ENCODE measurements at regions not wholly inside any gene's neighbourhood (a gene's known extent, or its start where the extent isn't known, plus 50 kb on each side); places are given as distances from the start of the nearest gene placed in this dataset.

- no peaks in the 10 kb centered on the region for H3K36me3 ChIP-seq (ENCODE audit: control insufficient read depth, insufficient read depth, low read length)
- H3K4me3 ChIP-seq (ENCODE audit: low read depth in 2 of 2, low read length in 2 of 2): no peak overlapping the region
- no peak for ATAC-seq
- TF ChIP-seq SIN3A (IDR thresholded peaks at IDR 0.05; ENCODE audit: borderline replicate concordance, insufficient read depth, low read depth, low read length) (no peak), REST (IDR thresholded peaks at IDR 0.05; ENCODE audit: insufficient read depth in 1 of 2, low read depth in 2 of 2, low read length in 1 of 2) (no peak), TCF7L2 (IDR thresholded peaks at IDR 0.05; ENCODE audit: low read depth, low read length) (no peak), POLR2AphosphoS5 (IDR thresholded peaks at IDR 0.05; ENCODE audit: low read depth, low read length) (no peak), CTCF (IDR thresholded peaks at IDR 0.05) (no peak)
- H3K27ac ChIP-seq (ENCODE audit: low read length): no peak overlapping the region
- no peaks in the 10 kb centered on the region for H3K27me3 ChIP-seq (ENCODE audit: control insufficient read depth, insufficient read depth, low read length)
- no peak for DNase-seq (ENCODE audit: low read depth, low spot score)
- CTCF ChIA-PET: no interaction called here
- BruUV-seq (replicated peaks): no TSS peak
- POLR2A ChIA-PET: no interaction called here
- in situ Hi-C loops (cut with HindIII; ENCODE audit: low pct_unique_long_range_greater_than_20kb, low sequenced_read_pairs) (no loop called here), intact Hi-C loops (cut with micrococcal nuclease; ENCODE audit: unreplicated experiment) (no loop called here)
- no peaks in the 10 kb centered on the region for H3K9me3 ChIP-seq (ENCODE audit: control insufficient read depth, insufficient read depth, low read depth, low read length)
- no peaks in the 10 kb centered on the region for H3K4me1 ChIP-seq (ENCODE audit: control insufficient read depth, insufficient read depth, low read length)
These were observed 258.9 kb upstream of the ARHGAP20 start for GRCh38 chr11:110971140-110971539.

DNA sequence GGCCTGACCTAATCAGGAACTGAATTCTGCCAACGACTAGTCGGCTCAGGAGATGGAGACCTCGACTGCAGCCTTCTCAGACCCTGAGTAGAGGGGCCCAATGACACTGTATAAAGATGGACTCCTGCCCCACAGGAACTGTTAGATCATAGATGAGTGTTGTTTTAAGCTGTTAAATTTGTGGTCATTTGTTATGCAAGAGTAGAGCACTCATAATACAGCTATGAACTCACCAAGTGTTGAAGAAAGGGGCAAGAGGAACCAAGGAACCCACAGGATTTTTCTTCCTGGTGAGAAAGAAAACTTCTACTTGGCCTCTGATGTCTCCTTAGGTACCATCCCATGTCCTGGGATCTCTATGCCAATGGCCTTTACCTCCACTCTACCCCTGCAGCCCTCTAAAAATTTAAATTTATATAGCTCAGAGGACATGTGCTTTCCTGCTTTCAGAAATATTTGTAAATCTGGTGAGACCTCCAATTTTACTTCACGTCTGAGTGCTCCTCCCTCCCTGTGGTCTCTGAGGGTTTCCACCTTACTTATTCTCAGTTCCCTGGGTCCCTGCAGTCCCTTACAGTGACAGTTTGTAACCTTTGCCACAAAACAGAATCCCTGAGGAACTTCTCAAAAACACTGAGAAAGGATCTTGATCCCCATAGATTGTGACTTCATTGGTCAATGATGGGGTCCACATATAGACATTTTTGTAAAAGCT, 256.3 kb upstream of the ARHGAP20 start:
- in situ Hi-C loops (cut with HindIII; ENCODE audit: low pct_unique_long_range_greater_than_20kb, low sequenced_read_pairs): no loop called here
- intact Hi-C loops (cut with micrococcal nuclease; ENCODE audit: unreplicated experiment): no loop called here
- H3K36me3 ChIP-seq (ENCODE audit: control insufficient read depth, insufficient read depth, low read length): no peaks in the 10 kb centered on the region
- TF ChIP-seq TCF7L2 (IDR thresholded peaks at IDR 0.05; ENCODE audit: low read depth, low read length) (no peak), REST (IDR thresholded peaks at IDR 0.05; ENCODE audit: insufficient read depth in 1 of 2, low read depth in 2 of 2, low read length in 1 of 2) (no peak), SIN3A (IDR thresholded peaks at IDR 0.05; ENCODE audit: borderline replicate concordance, insufficient read depth, low read depth, low read length) (no peak), POLR2AphosphoS5 (IDR thresholded peaks at IDR 0.05; ENCODE audit: low read depth, low read length) (no peak), CTCF (IDR thresholded peaks at IDR 0.05) (no peak)
- ChIA-PET POLR2A (no interaction called here), CTCF (no interaction called here)
- no peaks in the 10 kb centered on the region for H3K9me3 ChIP-seq (ENCODE audit: control insufficient read depth, insufficient read depth, low read depth, low read length)
- H3K4me3 ChIP-seq (ENCODE audit: low read depth in 2 of 2, low read length in 2 of 2): no peak overlapping the region
- BruUV-seq (replicated peaks): no TSS peak
- no peaks in the 10 kb centered on the region for H3K4me1 ChIP-seq (ENCODE audit: control insufficient read depth, insufficient read depth, low read length)
- no peaks in the 10 kb centered on the region for H3K27me3 ChIP-seq (ENCODE audit: control insufficient read depth, insufficient read depth, low read length)
- ATAC-seq (no peak), DNase-seq (ENCODE audit: low read depth, low spot score) (no peak)
- H3K27ac ChIP-seq (ENCODE audit: low read length): no peak overlapping the region
